Common myeloid progenitor, CD34-positive (primary cell): ENCODE measurements at regions not wholly inside any gene's neighbourhood (a gene's known extent, or its start where the extent isn't known, plus 50 kb on each side); places are given as distances from the start of the nearest gene placed in this dataset.

Source experiments
- CTCF ChIA-PET: fragments of 350-600 bp; sonication (Branson Sonifier 250); formaldehyde crosslinking; loops from one replicate; lab custom pipeline; 2021; ENCODE audit warnings: antibody characterized with exemption; lab: Charles Lee
- POLR2A ChIA-PET: fragments of 350-600 bp; sonication (Branson Sonifier 250); formaldehyde crosslinking; loops from one replicate; lab custom pipeline; 2021; ENCODE audit warnings: antibody characterized with exemption; lab: Charles Lee
- DNase-seq, 3 donors: peaks; one replicate each; pipeline versions ENCODE4 v3.0.0 to v3.0.0-alpha.2; 2013
- H3K27ac ChIP-seq, 2 experiments: 1 replicate in 1 of 2; 2 replicates in 1 of 2; pipeline ENCODE4 v1.7.0; 2013; ENCODE audit warnings: inconsistent platforms in 2 of 2, low read length in 2 of 2, mild to moderate bottlenecking in 2 of 2, low read depth in 1 of 2, moderate library complexity in 1 of 2; ENCODE audit not compliant: severe bottlenecking in 2 of 2, insufficient read depth in 1 of 2, poor library complexity in 1 of 2
- H3K27me3 ChIP-seq, 5 experiments: replicated peaks in 2 of 5; 1 replicate in 3 of 5; 2 replicates in 2 of 5; pipeline versions ENCODE4 v1.6.1 to v1.7.0; 2013; ENCODE audit warnings: low read length in 4 of 5, mild to moderate bottlenecking in 2 of 5, moderate library complexity in 2 of 5, inconsistent platforms in 1 of 5; ENCODE audit not compliant: insufficient read depth in 5 of 5, control insufficient read depth in 4 of 5
- H3K36me3 ChIP-seq, 4 experiments: 1 replicate in 2 of 4; 2 replicates in 2 of 4; pipeline versions ENCODE4 v1.6.1 to v1.7.0; 2013; ENCODE audit warnings: low read length in 3 of 4, control low read depth in 1 of 4, mild to moderate bottlenecking in 1 of 4; ENCODE audit not compliant: control insufficient read depth in 4 of 4, insufficient read depth in 4 of 4
- H3K4me1 ChIP-seq, 4 experiments: 1 replicate in 3 of 4; 2 replicates in 1 of 4; pipeline versions ENCODE4 v1.6.1 to v1.7.1; 2013; ENCODE audit warnings: low read length in 3 of 4, mild to moderate bottlenecking in 3 of 4, control low read depth in 1 of 4, inconsistent platforms in 1 of 4, moderate library complexity in 1 of 4; ENCODE audit not compliant: control insufficient read depth in 4 of 4, insufficient read depth in 4 of 4; ENCODE audit errors: control extremely low read depth in 1 of 4
- H3K4me3 ChIP-seq, 7 experiments: 1 replicate in 4 of 7; 2 replicates in 3 of 7; pipeline versions ENCODE4 v1.5.1 to v1.7.0; 2013; ENCODE audit warnings: mild to moderate bottlenecking in 7 of 7, low read length in 6 of 7, moderate library complexity in 6 of 7, inconsistent platforms in 2 of 7, low read depth in 2 of 7, control low read depth in 1 of 7; ENCODE audit not compliant: insufficient read depth in 4 of 7, control insufficient read depth in 1 of 7; ENCODE audit errors: extremely low read depth in 1 of 7
- H3K9me3 ChIP-seq, 5 experiments: 1 replicate in 4 of 5; 2 replicates in 1 of 5; pipeline versions ENCODE4 v1.6.1 to v1.7.1; 2013; ENCODE audit warnings: low read length in 4 of 5, mild to moderate bottlenecking in 2 of 5, inconsistent platforms in 1 of 5, low read depth in 1 of 5, moderate library complexity in 1 of 5; ENCODE audit not compliant: control insufficient read depth in 4 of 5, insufficient read depth in 2 of 5; ENCODE audit errors: control extremely low read depth in 1 of 5
- WGBS: methylation state at CpG from one replicate; pipeline ENCODE4 v1.1.5; 2013; ENCODE audit not compliant: insufficient coverage; 5-methylcytosine and 5-hydroxymethylcytosine counted together

GRCh38 chr13:111911121-111911720, 155.7 kb upstream of the SOX1 start:
- Histone ChIP-seq H3K9me3 (no peaks in the 10 kb centered on the region), H3K27ac (no peak overlapping the region), H3K4me1 (no peaks in the 10 kb centered on the region), H3K27me3 (peaks cover 0 to 10% (median 2%) of the 10 kb centered on the region in 5 experiments), H3K36me3 (no peaks in the 10 kb centered on the region), H3K4me3 (no peak overlapping the region)
- 92% methylated on average over 11 of the region's 11 CpGs for WGBS
- CTCF ChIA-PET, result no interaction called here
- DNase-seq, result no peak
- POLR2A ChIA-PET, result no interaction called here

- 92% methylated on average over 10 of the region's 11 CpGs for WGBS
- Histone ChIP-seq H3K4me3 (no peak overlapping the region), H3K9me3 (no peaks in the 10 kb centered on the region), H3K27me3 (peaks cover 0 to 10% (median 2%) of the 10 kb centered on the region in 5 experiments), H3K36me3 (no peaks in the 10 kb centered on the region), H3K27ac (no peak overlapping the region), H3K4me1 (no peaks in the 10 kb centered on the region)
- ChIA-PET CTCF (no interaction called here), POLR2A (no interaction called here)
- DNase-seq, result no peak
Observed at GRCh38 chr13:111911754-111912452, 155.0 kb upstream of the SOX1 start.

DNA sequence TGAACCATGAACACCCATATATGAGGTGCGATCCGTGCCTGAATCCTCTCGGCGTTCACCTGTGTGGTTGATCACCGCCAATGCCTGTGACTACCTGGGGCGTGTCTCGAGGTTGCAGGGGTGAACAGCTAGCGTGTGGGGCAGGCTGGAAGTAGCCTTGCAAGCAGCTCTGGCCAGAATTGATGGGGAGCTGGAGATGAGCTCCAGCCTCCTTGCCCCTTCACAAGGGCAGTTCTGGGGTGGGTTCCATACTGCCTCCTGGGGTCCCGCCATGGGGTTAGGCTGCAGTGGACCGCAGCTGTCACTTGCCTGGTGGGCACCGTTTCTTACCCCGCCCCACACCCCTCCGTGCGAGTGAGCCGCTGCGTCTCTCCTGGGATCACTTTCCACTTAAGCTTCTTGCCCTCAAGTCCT, 154.5 kb upstream of the SOX1 start:
- Histone ChIP-seq H3K9me3 (no peaks in the 10 kb centered on the region), H3K4me3 (no peak overlapping the region), H3K27ac (no peak overlapping the region), H3K27me3 (peaks cover 0 to 10% (median 0%) of the 10 kb centered on the region in 5 experiments), H3K36me3 (no peaks in the 10 kb centered on the region), H3K4me1 (no peaks in the 10 kb centered on the region)
- 97% methylated on average over 8 of the region's 16 CpGs for WGBS
- CTCF ChIA-PET, result no interaction called here
- POLR2A ChIA-PET, result no interaction called here
- no peak for DNase-seq

- H3K27ac ChIP-seq, result no peak overlapping the region
- no peak overlapping the region for H3K4me3 ChIP-seq
- H3K9me3 ChIP-seq, result no peaks in the 10 kb centered on the region
- 85% methylated on average over 19 of the region's 25 CpGs for WGBS
- no peaks in the 10 kb centered on the region for H3K4me1 ChIP-seq
- peaks cover 0 to 12% (median 0%) of the 10 kb centered on the region in 5 experiments for H3K27me3 ChIP-seq
- no peaks in the 10 kb centered on the region for H3K36me3 ChIP-seq
- POLR2A ChIA-PET, result no interaction called here
- CTCF ChIA-PET, result no interaction called here
- DNase-seq, result no peak
Observed at GRCh38 chr13:111912991-111913760, 153.8 kb upstream of the SOX1 start.

DNA sequence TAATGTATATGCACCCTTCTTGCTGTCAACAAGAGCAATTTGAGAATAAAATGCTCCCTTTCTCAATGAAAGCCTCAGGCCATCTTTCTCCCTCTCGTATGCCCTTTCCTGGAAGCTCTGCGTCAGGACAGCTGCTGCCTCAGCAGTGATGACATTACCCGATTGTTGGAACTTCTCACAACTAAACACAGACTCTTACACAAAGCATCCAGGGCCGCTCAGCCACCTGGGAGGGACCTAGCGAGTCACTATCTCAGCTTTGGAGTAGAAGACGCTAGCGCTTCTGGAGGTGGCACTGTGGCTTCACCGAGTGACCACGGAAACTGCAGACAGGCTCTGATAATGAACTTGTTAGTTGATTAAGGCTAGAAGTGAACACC, 153.2 kb upstream of the SOX1 start:
- H3K4me3 ChIP-seq, result no peak overlapping the region
- CTCF ChIA-PET, result no interaction called here
- H3K4me1 ChIP-seq, result no peaks in the 10 kb centered on the region
- WGBS, result 97% methylated on average over 8 of the region's 9 CpGs
- POLR2A ChIA-PET, result no interaction called here
- peaks cover 0 to 12% (median 0%) of the 10 kb centered on the region in 5 experiments for H3K27me3 ChIP-seq
- DNase-seq, result no peak
- H3K27ac ChIP-seq, result no peak overlapping the region
- H3K36me3 ChIP-seq, result no peaks in the 10 kb centered on the region
- H3K9me3 ChIP-seq, result no peaks in the 10 kb centered on the region

- Histone ChIP-seq H3K27me3 (peaks cover 0 to 12% (median 0%) of the 10 kb centered on the region in 5 experiments), H3K4me1 (no peaks in the 10 kb centered on the region), H3K4me3 (no peak overlapping the region), H3K9me3 (no peaks in the 10 kb centered on the region), H3K27ac (no peak overlapping the region), H3K36me3 (no peaks in the 10 kb centered on the region)
- ChIA-PET CTCF (no interaction called here), POLR2A (no interaction called here)
- WGBS, result 96% methylated on average over 10 of the region's 13 CpGs
- no peak for DNase-seq
Observed at GRCh38 chr13:111914241-111915103, 152.5 kb upstream of the SOX1 start.
